Skeletal muscle satellite cell (primary cell): ENCODE measurements at regions not wholly inside any gene's neighbourhood (a gene's known extent, or its start where the extent isn't known, plus 50 kb on each side); places are given as distances from the start of the nearest gene placed in this dataset. TPM values are rescaled to one million over a fixed set of nuclear protein-coding genes. Genes with fewer than 3 reads are reported as not detected.

Experiments
- H3K27me3 ChIP-seq: 2 replicates; pipeline ENCODE4 v1.7.0; 2013; ENCODE audit warnings: low read length; ENCODE audit not compliant: control insufficient read depth, insufficient read depth
- H3K36me3 ChIP-seq: 2 replicates; pipeline ENCODE4 v1.7.0; 2013; ENCODE audit warnings: mild to moderate bottlenecking, control low read depth, low read length; ENCODE audit not compliant: insufficient read depth
- H3K4me1 ChIP-seq: 2 replicates; pipeline ENCODE4 v1.7.0; 2013; ENCODE audit warnings: low read length; ENCODE audit not compliant: control insufficient read depth, insufficient read depth
- H3K4me2 ChIP-seq: 2 replicates; pipeline ENCODE4 v1.7.0; 2013; ENCODE audit warnings: mild to moderate bottlenecking, low read length
- H3K4me3 ChIP-seq: 2 replicates; pipeline ENCODE4 v1.7.0; 2013; ENCODE audit warnings: low read length
- H3K9ac ChIP-seq: 2 replicates; pipeline ENCODE4 v1.7.0; 2013; ENCODE audit warnings: mild to moderate bottlenecking, low read depth, low read length, moderate library complexity
- H3K9me3 ChIP-seq: replicated peaks from 2 replicates; pipeline ENCODE4 v1.7.0; 2013; ENCODE audit warnings: mild to moderate bottlenecking, control low read depth, low read length
- small RNA-seq: library from RNA; depleted of rRNA; stranded (forward); fragments of <200 nt; gene quantifications from one replicate; pipeline ENCODE3, GENCODE V24; 2012

- H3K9me3 ChIP-seq: no peaks in the 10 kb centered on the region
- H3K4me1 ChIP-seq: peaks cover 19% of the 10 kb centered on the region
- H3K4me3 ChIP-seq: no peak overlapping the region
- no peak overlapping the region for H3K4me2 ChIP-seq
- no peak overlapping the region for H3K9ac ChIP-seq
- H3K36me3 ChIP-seq: no peaks in the 10 kb centered on the region
- H3K27me3 ChIP-seq: no peaks in the 10 kb centered on the region
Observed at GRCh38 chr4:123338715-123339114, 57.9 kb upstream of the SPRY1 start.

- peak overlapping the region; percentile 6 for H3K9ac ChIP-seq
Observed at GRCh38 chr4:123339507-123340380, 56.9 kb upstream of the SPRY1 start.

DNA sequence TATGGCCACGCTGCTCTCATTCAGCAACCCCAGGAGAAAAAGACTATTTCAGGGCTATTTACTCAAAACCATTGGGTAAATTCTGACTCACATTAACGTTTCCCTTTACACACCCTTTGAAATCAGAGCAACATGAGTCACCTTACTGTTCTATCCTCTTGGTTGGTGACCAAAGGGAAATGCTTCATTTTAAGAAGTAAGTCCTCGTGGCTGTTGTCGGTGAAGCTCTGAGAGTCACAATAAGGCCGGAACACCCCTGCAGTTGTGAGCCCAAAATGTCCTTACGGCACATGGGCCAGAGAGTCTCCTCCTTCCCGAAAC, 56.3 kb upstream of the SPRY1 start:
- H3K4me3 ChIP-seq: no peak overlapping the region
- no peaks in the 10 kb centered on the region for H3K36me3 ChIP-seq
- peak overlapping the region; percentile 30 for H3K9ac ChIP-seq
- no peaks in the 10 kb centered on the region for H3K27me3 ChIP-seq
- peaks cover 20% of the 10 kb centered on the region for H3K4me1 ChIP-seq
- H3K4me2 ChIP-seq: peak overlapping the region; percentile 31
- H3K9me3 ChIP-seq: no peaks in the 10 kb centered on the region

More at GRCh38 chr4:123339507-123340380, 56.9 kb upstream of the SPRY1 start:
- H3K4me2 ChIP-seq: peak overlapping the region; percentile 31
- no peaks in the 10 kb centered on the region for H3K27me3 ChIP-seq
- H3K4me3 ChIP-seq: no peak overlapping the region
- H3K4me1 ChIP-seq: peaks cover 20% of the 10 kb centered on the region
- no peaks in the 10 kb centered on the region for H3K36me3 ChIP-seq
- no peaks in the 10 kb centered on the region for H3K9me3 ChIP-seq

DNA sequence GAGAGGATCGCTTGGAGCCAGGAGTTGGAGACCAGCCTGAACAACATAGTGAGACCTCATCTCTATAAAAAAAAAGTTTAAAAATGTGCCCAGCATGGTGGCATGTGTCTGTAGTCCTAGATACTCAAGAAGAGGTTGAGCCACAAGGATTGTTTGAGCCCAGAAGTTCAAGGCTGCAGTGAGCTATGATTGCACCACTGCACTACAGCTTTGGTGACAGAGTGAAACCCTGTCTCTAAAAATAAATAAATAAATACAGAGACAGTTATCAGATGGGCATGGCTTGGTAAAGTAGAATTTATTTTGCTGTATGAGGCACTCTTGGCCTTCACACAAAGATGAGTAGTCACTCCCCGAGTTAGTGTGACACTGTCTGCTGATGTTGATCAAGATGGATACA, 54.1 kb upstream of the SPRY1 start:
- Histone ChIP-seq H3K9ac (no peak overlapping the region), H3K4me2 (no peak overlapping the region), H3K9me3 (no peaks in the 10 kb centered on the region), H3K4me1 (peaks cover 28% of the 10 kb centered on the region), H3K4me3 (no peak overlapping the region), H3K27me3 (no peaks in the 10 kb centered on the region), H3K36me3 (no peaks in the 10 kb centered on the region)

- Histone ChIP-seq H3K27me3 (no peaks in the 10 kb centered on the region), H3K4me1 (peaks cover 28% of the 10 kb centered on the region), H3K4me3 (no peak overlapping the region), H3K4me2 (no peak overlapping the region), H3K36me3 (no peaks in the 10 kb centered on the region), H3K9ac (no peak overlapping the region), H3K9me3 (no peaks in the 10 kb centered on the region)
Observed at GRCh38 chr4:123343400-123344041, 53.1 kb upstream of the SPRY1 start.

DNA sequence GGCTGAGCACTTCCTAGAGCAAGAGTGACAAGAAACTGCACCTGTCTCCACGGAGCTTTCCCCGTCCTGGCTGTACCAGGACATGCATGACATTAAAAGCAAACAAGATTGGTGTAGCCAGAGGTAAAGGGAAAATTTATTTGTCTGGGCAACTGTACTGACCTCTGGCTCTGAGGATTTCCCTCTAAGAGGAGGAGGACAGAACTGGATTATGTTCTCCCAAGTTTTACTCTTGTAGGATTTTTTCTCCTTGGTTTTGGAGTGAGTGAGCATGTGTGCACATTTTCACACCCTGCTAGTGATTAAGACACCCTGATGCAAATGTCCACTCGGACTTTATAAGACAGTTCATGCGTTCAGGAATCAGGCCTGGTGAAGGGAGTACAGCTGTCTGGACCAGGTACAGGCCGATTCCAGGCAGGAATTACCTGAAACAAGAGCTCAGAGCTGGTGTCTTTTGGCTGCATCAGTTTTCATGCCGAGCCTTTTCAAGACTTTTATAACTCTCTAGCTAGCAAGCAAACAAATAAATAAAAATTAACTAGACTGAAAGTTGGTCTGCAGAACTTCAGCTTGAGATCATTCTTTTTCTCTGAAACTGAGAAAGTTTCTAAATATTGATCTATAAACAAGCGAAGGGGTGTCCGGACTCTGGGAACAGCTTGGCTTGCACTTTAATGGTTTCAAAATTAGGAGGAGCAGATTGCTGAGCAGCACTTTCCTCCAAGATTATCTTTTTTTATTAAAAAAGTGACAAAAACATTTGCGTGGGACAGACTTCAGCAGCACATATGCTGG, 51.3 kb upstream of the SPRY1 start:
- H3K9ac ChIP-seq: no peak overlapping the region
- H3K27me3 ChIP-seq: no peaks in the 10 kb centered on the region
- peaks cover 20% of the 10 kb centered on the region for H3K4me1 ChIP-seq
- H3K4me2 ChIP-seq: peak overlapping the region; percentile 16
- H3K36me3 ChIP-seq: no peaks in the 10 kb centered on the region
- H3K4me3 ChIP-seq: no peak overlapping the region
- H3K9me3 ChIP-seq: no peaks in the 10 kb centered on the region

DNA sequence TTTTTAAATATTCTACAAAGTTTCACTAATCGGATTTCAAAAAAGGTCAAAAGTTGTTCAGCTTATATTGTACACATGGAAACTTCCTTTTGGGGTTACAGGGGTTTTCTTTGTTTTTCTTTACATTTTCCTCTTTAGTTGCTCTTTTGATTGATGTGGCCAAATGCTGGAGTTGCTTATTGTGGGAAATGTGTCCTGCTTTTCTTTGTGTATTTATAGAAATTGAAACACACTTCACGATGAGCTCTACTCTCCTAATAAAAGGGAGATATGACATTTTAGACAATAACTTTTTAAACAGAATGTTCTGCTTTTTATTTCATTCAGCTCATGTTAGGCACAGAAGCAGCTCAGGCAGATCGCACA, 50.7 kb upstream of the SPRY1 start:
- Histone ChIP-seq H3K36me3 (no peaks in the 10 kb centered on the region), H3K4me3 (no peak overlapping the region), H3K9me3 (no peaks in the 10 kb centered on the region), H3K4me1 (peaks cover 14% of the 10 kb centered on the region), H3K9ac (no peak overlapping the region), H3K27me3 (no peaks in the 10 kb centered on the region), H3K4me2 (peak overlapping the region; percentile 16)

- Histone ChIP-seq H3K27me3 (no peaks in the 10 kb centered on the region), H3K9me3 (no peaks in the 10 kb centered on the region), H3K36me3 (no peaks in the 10 kb centered on the region), H3K4me2 (no peak overlapping the region), H3K9ac (no peak overlapping the region), H3K4me3 (no peak overlapping the region), H3K4me1 (peaks cover 11% of the 10 kb centered on the region)
Observed at GRCh38 chr4:123346330-123346940, 50.2 kb upstream of the SPRY1 start.

Small RNAs in the stretch of these regions (small RNA-seq; reads per million reads assigned to genes)
- not detected for gene AC026402.1
